ENCODE measurements at regions not wholly inside any gene's neighbourhood (a gene's known extent, or its start where the extent isn't known, plus 50 kb on each side); places are given as distances from the start of the nearest gene placed in this dataset.

DNA sequence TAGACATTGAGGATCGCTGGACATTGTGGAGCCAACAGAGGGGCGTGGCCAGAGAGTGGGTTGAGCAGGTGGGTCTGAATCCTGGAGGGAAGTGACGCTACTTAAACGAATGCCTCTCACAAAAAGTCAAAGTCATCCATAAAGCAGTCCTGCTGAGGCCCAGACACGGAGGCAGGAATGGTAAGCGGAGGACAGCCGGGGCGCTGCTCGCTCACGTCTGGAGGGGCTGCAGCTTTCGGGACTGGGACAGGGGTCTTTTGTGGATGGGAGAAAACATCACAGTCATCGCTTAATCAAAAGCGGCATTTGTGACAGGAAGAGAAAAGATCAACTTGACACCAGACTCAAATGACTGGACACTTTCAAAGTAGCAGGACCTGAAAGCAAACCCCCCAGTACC is 88.4 kb downstream of the PTGR3 start:
- no CpG with 5 or more reads among the region's 13 CpGs for WGBS, 2 experiments (ENCODE audit: extremely low coverage in 2 of 2, insufficient read length in 1 of 2)
- Histone ChIP-seq H2AK5ac (ENCODE audit: low read depth, low read length) (no peak overlapping the region), H3K4me2 (ENCODE audit: low read depth, low read length) (no peak overlapping the region), H3K23ac (ENCODE audit: low read depth, low read length) (no peak overlapping the region), H3K56ac (ENCODE audit: extremely low read depth, insufficient read depth, low read length) (no peak overlapping the region), H4K5ac (ENCODE audit: low read depth, low read length) (no peak overlapping the region), H3K9me3 (ENCODE audit: control insufficient read depth, insufficient read depth, low read length) (no peaks in the 10 kb centered on the region), H3K36me3 (ENCODE audit: control insufficient read depth, insufficient read depth, low read length) (no peaks in the 10 kb centered on the region), H3K4me1 (ENCODE audit: control insufficient read depth, insufficient read depth, low read length) (no peaks in the 10 kb centered on the region), H4K8ac (ENCODE audit: low read depth in 2 of 2, low read length in 2 of 2) (no peak overlapping the region), H2BK5ac (ENCODE audit: low read depth, low read length, poor library complexity, severe bottlenecking) (no peak overlapping the region), H3K4ac (ENCODE audit: low read depth, low read length) (no peak overlapping the region), H4K91ac (ENCODE audit: insufficient read depth, low read depth, low read length) (no peak overlapping the region), H2BK15ac (ENCODE audit: low read depth, low read length) (no peak overlapping the region), H3K79me1 (ENCODE audit: low read depth in 1 of 2, low read length in 2 of 2) (no peaks in the 10 kb centered on the region), H2BK120ac (ENCODE audit: low read depth, low read length) (no peak overlapping the region), H3K9ac (ENCODE audit: low read depth, low read length) (no peak overlapping the region), H3K18ac (ENCODE audit: low read depth, low read length) (no peak overlapping the region), H2AFZ (replicated peaks; ENCODE audit: low read length, poor library complexity) (no peak overlapping the region), H2AK9ac (replicated peaks; ENCODE audit: low read depth, low read length, poor library complexity) (no peak overlapping the region), H3K4me3 (ENCODE audit: insufficient read depth, low read depth, low read length) (no peak overlapping the region), H2BK20ac (ENCODE audit: low read depth, low read length) (no peak overlapping the region), H3K9me1 (ENCODE audit: insufficient read depth, low read length) (no peaks in the 10 kb centered on the region), H4K20me1 (ENCODE audit: insufficient read depth, low read length) (no peaks in the 10 kb centered on the region), H3K14ac (replicated peaks; ENCODE audit: low read depth, low read length) (no peak overlapping the region), H3K27ac (ENCODE audit: insufficient read depth, low read length) (no peak overlapping the region), H3K27me3 (ENCODE audit: control insufficient read depth, insufficient read depth, low read length) (peaks cover 24% of the 10 kb centered on the region)
- dilution Hi-C loops (cut with HindIII; ENCODE audit: low sequenced_read_pairs, unreplicated experiment) (no loop called here), in situ Hi-C loops (cut with MboI; ENCODE audit: low sequenced_read_pairs) (no loop called here), intact Hi-C loops (cut with micrococcal nuclease) (no loop called here)
- TF ChIP-seq, protein P1, sequence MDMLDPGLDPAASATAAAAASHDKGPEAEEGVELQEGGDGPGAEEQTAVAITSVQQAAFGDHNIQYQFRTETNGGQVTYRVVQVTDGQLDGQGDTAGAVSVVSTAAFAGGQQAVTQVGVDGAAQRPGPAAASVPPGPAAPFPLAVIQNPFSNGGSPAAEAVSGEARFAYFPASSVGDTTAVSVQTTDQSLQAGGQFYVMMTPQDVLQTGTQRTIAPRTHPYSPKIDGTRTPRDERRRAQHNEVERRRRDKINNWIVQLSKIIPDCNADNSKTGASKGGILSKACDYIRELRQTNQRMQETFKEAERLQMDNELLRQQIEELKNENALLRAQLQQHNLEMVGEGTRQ (IDR thresholded peaks at IDR 0.05; ENCODE audit: low read depth, low read length), result no peak
- no peak for TF ChIP-seq FOS (IDR thresholded peaks at IDR 0.05; ENCODE audit: low read depth, low read length)
- no peak for TF ChIP-seq MXI1 (IDR thresholded peaks at IDR 0.05; ENCODE audit: borderline replicate concordance, low read depth, low read length)
- ATAC-seq (ENCODE audit: low read depth), result no peak
- ChIA-PET CTCF (interaction anchor here (0.6 kb wide), 1 partner anchor 1138 kb away, joined by 9 read pairs; no protein-coding TSS in a partner anchor), POLR2A (ENCODE audit: unreplicated experiment) (no interaction called here)
- BruUV-seq (replicated peaks), result no TSS peak
- no peak for DNase-seq

Data from IMR-90 (cell line).